DMS79 (cell line): ENCODE measurements at regions not wholly inside any gene's neighbourhood (a gene's known extent, or its start where the extent isn't known, plus 50 kb on each side); places are given as distances from the start of the nearest gene placed in this dataset.
"Not testable (repeated sequence)": the region's sequence is repeated elsewhere in the genome, so short reads cannot be mapped to it uniquely, and the experiment has no call there.

Source experiments
- DNase-seq: peaks from one replicate; lab custom pipeline; 2025; lab: John Stamatoyannopoulos, UW

DNA sequence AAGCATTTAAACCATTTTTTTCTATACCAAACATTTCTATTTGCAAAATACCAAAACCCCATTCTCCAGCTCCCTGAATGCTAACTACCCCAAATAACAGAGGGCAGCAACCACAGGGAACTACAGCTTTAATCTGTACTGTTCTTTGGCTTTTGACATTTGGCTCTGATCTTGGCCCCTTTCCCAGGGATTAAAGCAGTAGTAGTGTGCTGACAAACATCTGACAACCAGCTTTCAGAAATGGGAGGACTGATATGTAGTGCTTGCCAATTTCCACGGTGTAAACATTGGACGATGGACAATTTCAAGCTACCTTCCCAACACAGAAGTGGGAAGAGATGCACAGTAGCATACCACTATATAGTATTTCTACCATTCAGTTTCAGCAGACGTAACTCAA lies 88.4 kb upstream of the TEAD1 start:
- DNase-seq = no peak

- no peak for DNase-seq
Observed at GRCh38 chr11:12587333-12587991, 86.8 kb upstream of the TEAD1 start.

DNA sequence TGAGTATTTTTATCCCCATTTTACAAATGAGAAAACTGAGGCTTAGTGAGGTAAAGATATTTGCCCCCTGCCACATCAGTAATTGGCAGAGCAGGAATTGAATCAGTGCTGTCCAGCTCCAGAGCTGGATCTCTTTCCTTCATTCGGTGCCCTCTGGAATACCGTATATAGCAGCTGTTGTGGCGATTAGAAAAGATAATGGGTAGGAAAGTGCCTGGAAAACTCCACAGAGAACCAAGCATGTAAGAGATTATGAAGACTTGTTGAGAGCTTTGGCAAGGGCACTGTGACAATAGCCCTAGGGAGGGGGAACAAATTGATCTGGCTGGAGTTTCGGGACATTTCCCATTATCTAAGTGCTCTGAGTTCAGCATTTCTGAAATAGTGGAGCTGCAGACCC lies 82.5 kb upstream of the TEAD1 start:
- DNase-seq = no peak

- no peak for DNase-seq
Observed at GRCh38 chr11:12592283-12592682, 81.9 kb upstream of the TEAD1 start.

GRCh38 chr11:12595089-12595847 lies 79.0 kb upstream of the TEAD1 start:
- DNase-seq = not testable (repeated sequence)

- peak; percentile 92 for DNase-seq
Observed at GRCh38 chr11:12598330-12599256, 75.6 kb upstream of the TEAD1 start.

DNA sequence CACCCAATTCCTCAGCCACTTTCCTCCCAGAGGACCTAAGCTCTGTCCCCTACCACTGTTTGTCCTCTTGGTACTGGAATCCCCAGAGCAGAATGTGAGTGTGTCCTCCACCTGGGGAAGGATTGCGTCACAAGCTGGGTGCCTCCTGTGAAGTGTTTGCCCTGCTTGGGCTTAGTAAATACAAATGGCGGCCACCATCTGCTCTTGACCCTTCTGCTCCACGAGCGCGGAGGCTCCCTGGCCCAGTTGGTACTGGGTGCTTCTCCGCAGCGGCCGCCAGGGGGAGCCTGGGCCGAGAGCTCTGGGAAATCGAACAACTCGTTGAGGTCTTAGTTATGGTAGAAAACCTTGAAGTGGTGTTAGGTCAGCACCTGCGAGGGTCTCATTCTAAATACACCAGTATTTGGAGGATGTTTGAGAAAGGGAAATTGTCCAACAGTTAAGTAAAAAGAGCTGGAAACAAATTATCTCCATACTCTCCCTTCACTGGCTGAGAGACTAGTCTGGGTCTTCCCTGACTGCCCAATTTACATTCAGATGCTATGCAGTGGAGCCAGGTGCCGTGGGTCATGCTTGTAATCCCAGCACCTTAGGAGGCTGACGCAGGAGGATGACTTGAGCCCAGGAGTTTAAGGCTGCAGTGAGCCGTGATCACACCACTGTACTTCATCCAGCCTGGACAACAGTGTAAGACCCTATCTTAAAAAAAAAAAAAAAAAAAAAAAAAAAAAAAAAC lies 74.6 kb upstream of the TEAD1 start:
- DNase-seq = peak; percentile 95

DNA sequence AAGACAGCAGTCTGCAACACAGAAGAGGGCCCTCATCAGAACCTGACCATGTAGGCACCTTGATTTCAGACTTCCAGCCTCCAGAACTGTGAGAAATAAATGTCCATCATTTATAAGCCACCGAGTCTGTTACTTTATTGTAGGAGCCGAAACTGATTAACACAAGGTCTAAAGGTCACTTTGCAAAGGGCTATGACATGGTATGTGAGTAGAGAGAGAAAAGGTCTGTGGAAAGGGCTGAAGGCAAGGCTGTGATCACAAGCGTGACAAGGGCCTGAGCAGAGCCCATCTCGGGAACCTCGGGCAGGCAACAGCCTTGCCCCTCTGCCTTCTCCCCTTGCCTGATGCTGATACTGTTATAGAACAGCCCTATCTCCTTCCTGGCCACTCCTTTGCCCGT lies 73.4 kb upstream of the TEAD1 start:
- DNase-seq = no peak

- peak; percentile 88 for DNase-seq
Observed at GRCh38 chr11:12602421-12602820, 71.8 kb upstream of the TEAD1 start.

DNA sequence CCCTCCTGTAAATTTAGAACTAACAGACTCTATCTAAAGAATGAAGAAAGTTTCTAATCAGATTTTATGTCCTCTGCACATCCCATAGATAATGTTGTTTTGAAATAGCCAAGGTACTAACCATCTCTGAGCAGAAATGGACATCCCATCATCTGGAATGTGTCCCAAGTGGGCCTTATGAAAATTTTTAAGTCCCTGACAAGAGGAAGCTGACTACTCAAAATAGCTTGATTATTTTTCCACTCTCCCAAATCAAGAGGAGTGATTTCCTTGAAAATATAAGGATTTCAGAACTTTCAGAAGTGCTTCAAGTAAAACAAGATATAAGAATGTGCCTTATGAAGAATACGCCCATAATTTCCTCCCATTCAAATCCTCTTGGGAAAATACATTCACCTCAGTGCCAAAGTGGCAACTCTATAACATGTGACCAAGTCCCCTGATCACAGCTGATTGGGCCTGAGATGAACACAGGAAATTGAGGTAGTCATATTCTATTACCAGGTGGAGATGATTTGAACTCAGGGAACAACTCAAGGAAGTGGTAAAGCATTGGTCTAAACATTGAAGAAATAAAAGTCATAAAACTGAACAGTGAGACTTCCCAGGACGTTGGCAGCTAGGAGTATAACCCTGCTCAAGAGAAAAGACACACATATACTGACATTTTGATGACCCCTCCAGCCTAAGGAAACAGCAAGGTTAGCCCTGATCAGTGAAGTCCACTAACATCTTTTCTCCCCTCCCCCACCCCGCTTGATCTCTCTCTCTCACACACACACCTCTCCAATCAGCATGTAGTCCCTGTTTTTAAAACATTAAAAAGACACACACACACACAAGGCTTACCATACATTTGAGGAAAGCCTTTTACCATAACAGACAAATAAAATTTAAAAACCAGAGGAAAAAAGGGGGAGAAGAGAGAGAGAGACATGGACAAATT lies 70.8 kb upstream of the TEAD1 start:
- no peak for DNase-seq

DNA sequence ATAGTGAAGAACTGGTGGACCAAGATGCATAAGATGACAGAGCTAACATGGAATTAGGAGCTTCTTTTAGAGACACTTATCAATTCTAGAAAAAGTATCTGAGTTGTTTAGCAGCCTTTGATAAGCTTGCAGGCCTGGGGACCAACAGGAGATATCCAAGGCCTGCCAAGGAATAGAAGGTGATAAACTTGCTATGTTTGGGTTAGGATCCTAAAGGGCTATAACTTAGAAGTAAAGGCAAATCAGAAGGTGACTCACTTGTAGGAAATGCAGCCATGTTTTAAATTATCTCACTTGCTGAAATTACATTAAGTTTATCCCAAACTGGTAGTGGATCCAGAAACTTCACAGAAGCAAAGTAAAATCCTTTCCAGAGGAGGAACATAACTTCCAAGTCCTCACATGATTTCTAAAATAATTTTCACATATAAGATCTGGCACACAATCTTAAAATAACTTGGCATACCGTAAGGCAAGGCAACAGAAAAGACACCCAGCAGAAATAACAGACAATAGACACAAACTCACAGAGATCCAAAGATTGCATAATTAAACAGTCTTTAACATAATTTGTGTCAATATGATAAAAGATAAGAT lies 69.6 kb upstream of the TEAD1 start:
- no peak for DNase-seq

DNA sequence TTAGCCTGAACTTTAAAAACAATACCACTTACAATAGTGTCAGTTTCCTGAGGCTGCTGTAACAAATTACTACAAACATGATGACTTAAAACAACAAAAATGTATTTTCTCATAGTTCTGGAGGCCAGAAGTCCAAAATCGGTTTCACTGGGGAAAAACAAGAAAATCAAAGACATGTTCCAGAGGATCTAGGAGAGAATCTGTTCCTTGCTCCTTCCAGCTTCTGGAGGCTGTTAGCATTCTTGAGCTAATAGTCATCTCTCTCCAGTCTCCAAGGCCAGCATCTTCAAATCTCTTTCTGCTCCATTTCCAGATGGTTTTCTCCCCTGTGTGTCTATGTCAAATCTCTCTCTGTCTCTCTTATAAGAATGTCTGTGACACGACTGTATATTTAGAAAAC lies 67.6 kb upstream of the TEAD1 start:
- no peak for DNase-seq

DNA sequence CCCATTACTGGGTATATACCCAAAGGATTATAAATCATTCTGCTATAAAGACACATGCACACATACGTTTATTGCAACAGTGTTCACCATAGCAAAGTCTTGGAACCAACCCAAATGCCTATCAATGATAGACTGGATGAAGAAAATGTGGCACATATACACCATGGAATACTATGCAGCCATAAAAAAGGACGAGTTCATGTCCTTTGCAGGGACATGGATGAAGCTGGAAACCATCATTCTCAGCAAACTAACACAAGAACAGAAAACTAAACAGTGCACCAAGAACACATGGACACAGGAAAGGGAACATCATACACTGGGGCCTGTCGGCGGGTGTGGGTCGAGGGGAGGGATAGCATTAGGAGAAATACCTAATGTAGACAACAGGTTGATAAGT lies 65.5 kb upstream of the TEAD1 start:
- not testable (repeated sequence) for DNase-seq

GRCh38 chr11:12611352-12611751 lies 62.9 kb upstream of the TEAD1 start:
- no peak for DNase-seq

DNA sequence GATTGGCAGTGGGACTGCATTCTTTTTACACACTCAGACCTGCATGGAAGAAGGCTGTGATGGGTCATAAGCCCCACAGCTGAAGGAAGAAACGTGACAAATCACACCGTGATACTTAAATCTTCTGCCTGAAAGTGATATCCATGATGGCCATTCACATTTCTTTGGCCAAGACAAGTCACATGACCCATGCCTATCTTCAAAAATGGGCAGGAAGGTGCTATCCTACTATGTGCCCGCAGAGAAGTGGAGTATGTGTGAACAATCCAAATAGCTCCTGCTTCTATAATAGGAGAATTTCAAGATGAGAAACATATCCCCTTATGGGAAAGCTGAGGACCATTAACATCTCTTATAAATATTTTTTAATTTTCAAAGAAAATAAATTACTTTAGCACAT lies 56.6 kb upstream of the TEAD1 start:
- DNase-seq = no peak

GRCh38 chr11:12618743-12619540 lies 55.3 kb upstream of the TEAD1 start:
- DNase-seq = no peak

DNA sequence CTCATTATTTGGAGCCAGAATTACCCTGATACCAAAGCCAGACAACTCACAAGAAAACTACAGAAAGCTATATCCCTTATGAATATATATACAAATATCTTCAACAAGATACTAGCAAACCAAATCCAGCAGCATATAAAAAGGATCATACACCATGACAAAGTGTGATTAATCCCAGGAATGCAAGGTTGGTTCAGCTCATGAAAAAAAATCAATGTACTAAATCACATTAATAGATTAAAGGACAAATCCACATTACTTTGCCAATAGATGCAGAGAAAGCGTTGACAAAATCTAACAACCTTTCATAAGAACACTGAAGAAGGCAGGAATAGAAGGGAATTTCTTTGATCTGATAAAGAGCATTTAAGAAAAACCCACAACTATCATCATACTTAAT lies 50.4 kb upstream of the TEAD1 start:
- no peak for DNase-seq
